ENCODE measurements at regions not wholly inside any gene's neighbourhood (a gene's known extent, or its start where the extent isn't known, plus 50 kb on each side); places are given as distances from the start of the nearest gene placed in this dataset.

DNA sequence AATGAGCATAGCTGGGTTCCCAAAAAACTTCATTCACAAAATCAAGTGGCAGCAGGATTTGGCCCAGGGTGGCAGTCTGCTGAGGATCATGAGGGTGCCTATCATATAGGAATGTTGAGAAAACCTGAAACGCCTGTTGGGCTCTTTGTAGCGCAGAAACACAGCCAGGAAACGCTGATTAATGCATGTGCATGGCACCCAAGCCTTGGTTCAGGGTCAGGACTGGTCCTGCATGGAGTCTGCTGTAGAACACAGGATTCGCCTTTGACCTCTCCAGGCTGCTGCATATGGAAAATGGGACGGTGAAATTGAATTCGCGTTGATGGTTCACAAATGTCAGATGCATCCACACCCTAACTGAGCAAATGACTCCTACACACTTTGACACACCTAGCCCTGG, 227.9 kb upstream of the COPS8 start:
- DNase-seq: no peak

DNA sequence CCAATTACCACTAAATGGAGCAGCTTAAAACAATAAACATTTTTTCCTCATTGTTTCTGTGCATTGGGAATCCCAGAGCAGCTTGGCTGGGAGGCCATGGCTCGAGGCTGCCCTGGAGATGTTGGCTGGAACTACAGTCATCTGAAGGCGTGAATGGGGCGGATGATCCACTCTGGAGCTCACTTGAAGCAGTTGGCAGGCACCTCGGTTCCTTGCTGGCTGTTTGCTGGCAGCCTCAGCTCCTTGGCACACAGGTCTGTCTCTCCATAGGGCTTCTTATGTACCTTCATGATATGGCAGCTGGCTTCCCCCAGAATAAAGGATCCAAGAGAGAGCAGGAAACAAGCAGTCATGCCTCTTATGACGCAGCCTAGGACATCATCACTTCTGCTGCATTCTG, 227.0 kb upstream of the COPS8 start:
- DNase-seq: no peak

DNA sequence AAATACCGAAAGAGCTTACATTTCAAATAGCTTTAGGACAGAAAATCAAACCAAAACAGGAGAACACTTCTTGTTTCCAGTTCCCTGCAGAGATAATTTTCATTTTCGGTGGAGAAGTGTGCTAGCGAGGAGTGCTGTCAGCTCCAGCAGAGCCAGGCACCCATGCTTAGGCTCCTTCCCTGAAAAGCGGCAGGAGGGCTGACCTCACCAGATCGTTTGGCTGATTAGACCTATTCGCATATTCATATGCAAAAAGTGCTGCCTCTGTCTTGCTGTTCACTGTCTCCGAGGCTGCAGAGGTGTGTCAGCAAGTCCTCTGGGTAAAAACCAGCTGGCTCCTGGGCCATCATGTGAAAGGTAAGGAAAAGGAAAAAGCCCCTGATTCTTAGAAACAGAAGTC, 225.8 kb upstream of the COPS8 start:
- no peak for DNase-seq

DNA sequence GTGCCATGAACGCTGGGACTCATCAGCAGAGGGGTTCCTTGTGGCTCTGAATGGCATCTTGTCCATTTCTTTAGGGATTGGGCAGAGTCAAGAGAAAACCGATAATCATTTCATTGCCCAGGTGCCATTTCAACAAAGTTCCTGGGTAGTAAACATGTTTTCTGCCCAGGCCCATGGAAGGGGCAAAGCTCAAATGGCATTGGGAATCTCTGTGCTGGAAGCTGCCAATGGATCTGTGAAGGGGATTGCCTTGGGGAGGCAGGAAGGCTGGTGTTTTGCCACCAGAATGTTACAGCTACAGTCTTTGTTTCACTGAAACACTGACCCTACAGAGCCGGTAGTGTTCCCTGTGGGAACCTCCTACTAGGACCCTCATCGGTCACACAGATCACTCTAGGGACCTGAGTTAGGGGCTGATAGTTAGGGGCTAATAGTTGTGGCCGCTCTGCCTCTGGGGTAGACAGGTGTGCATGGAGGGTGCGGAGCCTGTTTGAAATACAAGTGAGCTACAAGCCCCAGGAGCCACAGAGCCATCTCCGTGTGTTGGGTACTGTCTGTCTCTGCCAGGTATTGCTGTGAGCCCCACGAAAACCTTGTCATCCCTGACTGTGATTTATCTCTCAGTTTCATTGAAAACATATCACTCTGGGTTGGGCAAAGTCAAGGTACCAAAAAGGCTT, 224.4 kb upstream of the COPS8 start:
- DNase-seq: no peak

DNA sequence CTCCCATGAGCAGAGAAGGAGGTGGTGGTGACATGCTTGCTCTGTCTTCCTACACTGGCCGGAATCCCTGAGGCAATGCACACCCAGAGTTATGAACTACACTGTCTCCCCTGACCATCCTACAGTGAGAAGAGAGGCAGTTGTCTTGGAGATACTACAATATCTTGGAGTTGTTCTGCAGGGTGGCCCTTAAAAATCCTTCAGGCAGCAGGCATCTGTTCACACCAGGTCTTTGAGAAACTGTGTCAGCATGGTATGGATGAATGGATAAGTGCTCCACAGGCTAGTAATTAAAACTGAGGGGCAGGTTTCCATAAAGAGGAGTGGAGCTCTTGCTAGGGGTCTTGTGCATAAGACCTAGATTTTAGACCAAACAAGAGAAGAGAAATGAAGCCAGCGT, 223.7 kb upstream of the COPS8 start:
- DNase-seq: no peak

DNA sequence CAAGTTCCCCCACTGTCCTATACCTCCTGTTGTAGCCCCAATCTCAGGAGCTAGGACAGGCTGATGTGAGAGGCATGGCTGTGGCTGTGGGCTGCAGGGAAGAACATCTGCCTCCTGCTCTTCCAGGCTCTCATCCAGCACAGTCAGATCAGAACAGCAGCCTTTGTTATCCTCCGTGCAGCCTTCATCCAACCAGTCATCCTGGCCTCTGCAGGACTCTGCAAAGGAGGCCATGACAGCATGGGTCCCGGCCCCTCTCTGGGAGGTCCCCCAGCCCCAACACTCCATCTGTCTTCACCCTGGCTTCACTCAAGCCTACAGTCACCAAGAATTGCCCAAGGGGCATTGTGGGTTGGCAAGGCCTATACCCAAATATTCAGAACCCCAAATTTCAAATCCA, 223.2 kb upstream of the COPS8 start:
- no peak for DNase-seq

DNA sequence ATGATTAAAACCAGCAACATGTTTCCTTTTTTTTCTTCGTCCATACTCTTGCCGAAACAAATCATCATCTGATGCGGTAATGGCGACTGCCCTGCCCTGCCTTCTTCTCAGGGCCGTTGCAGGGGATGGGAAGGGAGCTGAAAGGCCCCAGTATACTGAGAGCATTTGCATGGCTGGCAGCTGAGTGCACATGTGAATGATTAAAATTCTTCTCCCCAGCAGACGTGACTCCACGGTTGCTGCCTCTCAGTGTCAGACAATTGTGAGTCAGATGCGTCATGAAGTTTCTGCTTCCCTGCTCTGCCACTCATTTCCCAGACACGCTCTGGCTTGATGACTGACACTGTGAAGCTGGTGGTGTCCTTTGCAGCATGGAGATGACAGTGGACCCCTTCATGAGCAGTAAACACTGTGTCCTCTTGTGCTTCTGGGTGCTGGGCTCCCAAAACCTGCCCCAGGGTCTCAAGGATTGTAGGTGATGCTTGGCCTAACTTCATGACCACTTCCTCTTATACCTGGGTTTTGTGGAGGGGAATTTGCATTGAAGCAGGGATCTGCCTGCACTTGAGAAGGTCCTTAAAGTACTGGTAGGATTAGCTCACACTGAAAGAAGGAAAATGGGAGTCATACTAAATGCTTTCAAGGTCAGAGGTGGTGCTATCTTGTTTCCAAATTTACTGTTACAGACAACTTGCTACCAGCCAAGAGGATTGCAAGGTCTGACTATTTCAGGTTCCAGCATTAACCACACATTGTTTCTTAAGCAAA, 222.5 kb upstream of the COPS8 start:
- DNase-seq: no peak

DNA sequence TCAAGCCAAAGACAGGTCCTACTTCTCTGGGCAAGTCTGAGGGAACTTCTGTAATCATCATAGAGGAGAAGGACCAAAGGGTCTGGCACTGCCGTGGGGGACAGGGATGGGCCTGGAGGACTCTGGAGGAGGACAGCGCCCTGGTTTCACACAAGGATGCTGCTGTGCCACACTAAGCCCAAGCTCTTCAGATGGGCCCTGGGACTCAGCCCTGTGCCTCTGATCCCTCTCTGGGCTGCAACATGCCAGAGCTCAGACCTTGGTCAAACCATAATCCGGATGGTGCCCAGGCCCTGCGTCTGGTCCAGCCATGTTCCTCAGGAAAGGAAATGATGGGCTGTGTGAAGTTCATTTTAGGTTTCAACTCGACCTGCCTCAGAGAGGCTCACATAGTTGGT, 222.0 kb upstream of the COPS8 start:
- no peak for DNase-seq

DNA sequence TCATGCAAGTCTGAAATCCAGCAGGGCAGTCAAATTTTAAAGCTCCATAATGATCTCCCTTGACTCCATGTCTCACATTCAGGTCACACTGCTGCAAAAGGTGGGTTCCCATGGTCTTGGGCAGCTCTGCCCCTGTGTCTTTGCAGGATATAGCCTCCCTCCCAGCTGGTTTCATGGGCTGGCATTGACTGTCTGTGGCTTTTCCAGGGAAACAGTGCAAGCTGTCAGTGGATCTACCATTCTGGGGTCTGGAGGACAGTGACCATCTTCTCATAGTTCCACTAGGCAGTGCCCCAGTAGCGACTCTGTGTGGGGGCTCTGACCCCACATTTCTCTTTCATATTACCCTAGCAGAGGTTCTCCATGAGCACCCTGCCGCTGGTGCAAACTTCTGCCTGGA, 220.6 kb upstream of the COPS8 start:
- no peak for DNase-seq

DNA sequence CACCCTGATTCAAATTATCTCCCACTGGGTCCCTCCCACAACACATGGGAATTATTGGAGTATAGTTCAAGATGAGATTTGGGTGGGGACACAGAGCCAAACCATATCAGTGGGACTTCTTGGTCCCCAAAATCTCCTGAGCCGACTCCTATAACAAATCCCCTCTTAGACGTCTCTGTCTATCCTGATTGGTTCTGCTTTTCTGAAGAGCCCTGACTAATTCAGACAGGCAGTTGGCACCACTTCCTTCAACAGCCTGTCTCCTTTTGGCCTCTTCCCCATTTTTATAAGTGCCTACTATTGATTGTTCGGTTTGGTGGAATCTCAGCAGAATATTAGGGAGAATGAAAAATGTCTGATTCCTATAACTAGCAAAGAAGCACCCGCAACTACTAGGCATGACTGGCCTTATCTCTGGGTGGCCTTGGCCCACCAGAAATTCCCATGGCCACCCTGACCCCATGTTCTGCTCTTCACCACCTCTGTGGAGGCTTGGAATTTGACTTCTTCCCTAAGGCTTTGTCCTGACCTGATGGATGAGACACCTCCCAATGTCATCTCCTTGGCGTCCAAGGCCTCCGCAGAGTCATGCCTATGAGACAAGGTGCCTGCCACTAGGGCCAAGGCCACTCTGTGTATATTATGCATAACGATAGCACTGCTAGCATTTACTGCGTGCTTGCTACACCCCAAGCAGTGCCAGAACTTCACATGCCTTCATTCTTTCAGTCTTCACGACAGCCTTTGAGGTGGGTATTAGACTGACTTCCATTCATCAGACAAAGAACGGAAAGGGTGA, 218.9 kb upstream of the COPS8 start:
- no peak for DNase-seq

DNA sequence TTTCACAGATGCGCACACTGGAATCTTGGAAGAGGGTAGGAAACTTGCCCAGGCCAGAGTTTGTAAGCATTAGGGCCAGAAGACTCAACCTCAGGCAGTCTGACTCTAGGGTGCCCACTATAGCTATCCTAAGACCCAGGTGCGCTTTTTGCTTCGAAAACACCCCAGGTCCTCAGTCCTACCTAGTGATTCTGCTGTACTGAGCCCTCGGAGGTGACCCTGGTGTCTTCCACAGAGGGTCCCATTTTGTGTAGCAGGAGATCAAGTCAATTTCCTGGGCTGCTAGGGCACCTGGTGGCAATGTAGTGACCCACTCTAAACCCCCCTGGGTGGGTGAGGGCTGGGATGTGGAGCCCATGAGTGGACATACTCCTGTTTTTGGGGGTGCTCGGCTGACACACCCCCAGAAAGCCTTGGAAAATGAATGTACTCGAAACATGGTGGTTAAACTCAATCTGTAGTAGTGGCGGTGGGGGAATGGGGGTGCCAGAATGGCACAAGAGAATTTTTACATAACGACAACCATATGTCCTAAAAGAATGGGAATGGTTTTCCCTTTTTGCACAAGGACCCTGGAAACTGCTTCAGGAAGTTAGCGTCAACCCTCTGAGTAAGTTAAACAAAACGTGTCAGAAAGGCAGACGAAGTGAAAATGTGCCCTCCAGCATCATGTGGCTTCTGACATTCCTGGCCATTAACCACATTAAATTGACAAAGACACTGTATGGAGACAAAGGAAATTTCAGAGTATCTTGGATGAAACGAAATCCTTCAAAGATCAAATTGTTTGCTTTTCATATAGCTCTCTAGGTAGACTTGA, 218.0 kb upstream of the COPS8 start:
- no peak for DNase-seq

DNA sequence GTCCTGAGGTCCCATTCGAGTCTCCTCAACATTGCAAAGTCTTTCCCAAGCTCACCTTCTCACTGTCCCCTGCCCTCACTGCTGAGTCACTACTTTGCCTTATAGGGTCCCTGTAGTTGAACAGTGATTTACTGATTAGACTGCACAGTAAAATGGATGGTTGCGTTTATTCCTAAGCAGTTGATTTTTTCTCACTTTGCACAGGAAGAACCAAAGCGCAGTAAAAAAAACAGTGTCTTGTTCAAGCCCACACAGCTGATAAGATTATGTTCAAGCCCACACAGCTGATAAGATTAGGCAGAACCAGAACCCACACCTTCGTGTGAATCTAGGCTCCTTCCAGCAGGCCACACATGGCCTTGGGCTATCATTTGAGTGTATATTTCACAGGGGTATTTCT, 215.3 kb upstream of the COPS8 start:
- DNase-seq: no peak

DNA sequence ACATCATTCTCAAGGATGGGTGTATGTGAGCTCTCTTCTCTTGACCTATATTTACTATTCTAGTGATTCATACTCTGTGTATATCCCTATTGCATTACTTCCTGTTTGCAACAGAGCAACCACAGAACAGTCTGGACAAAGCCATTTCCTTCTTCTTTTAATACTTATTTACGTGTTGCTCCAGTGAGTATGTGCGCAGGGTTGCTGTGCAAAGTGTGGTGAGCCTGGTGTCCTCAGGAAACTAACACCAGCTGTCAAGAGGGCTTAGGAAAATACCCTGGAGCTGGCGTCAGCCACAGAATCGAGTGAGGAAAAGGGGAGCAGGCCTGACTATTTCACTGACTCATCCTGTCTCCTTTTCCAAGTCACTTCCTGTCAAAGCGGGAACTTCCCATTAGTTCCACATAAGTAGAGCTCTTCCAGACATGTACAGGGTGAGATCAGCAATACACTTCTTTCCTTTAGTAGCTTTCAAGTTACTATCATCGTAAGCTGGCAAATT, 214.1 kb upstream of the COPS8 start:
- DNase-seq: no peak

DNA sequence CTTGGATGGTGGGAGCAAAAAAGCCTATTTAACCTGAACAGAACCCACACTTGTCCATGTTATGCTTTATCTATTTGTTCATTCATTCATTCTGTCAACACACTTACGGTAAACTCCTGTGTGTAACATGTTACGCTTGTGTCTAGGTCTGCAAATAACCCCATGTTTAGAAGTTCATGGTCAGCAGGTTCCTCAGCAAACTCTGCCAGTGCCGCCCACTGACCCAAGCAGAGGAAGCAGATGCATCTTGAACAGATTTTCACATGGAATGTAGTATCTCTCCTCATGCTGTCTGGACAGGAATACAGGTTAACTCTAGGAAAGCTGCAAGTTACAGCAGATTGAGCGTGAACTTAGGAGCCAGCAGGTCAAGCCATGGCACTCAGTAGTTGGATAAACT, 213.7 kb upstream of the COPS8 start:
- DNase-seq: no peak

DNA sequence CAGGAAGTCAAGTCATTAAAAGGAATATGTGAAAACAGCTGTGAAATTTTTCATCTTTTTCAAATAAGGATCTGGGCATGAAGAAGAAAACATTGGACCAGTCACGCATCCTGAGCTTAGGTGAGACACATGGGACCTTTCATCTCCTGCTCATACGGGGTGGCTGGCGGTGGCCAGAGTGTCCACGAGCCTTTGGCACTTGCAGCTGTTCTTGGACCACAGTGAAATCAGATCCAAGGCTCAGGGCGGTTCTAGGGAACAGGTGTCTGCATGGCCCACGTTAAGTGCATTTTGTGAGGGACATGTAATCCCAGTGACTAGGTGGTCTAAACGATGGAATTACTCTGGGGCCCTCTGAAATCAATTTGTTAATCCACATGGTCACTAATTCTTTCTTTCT, 212.7 kb upstream of the COPS8 start:
- DNase-seq: no peak

DNA sequence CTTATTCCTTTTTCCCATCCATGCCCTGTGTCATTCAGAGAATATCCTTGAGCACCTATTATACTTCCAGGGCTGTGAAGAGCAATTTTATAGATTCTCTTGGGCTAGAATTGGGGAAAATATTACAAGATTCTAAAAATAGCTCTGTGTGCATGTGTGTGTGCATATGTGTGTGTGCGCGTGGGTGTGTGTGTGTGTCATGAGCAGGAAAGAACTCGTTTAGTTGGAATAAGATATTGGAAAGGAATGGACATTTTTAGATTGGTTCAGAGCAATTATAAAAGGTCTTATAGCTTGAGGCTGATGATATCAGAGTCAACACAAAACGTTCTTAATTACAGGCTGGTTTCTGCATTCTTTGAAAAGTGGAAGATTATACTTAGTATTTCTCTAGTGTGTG, 212.1 kb upstream of the COPS8 start:
- no peak for DNase-seq

DNA sequence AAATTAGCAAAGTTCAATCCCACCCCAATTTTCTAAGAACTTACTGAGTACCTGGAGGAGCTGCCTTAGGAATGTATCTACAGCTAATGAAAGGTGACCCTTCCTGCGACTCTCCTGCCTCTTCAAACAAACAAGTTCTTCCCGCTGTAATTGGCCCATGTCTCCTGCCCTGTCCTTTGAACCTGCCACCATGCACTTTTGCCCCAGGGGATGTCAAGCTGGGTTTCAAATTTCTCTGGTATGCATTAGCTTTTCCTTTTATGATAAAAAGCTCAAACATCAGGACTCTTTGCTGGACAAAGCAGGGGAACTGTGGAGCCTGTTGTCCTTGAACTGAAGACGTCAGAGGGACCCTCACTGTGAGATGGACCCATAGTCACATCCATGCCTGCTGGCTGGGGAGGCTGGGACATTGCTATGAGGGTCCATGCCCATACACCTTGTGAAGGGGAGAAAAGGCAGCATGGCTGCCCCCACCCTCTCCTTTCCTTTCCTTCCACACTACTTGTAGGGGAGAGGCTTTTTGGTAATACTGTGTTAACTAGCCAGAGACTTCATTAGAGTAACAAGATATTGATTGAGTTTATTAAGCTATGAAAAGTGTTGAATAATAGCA, 210.7 kb upstream of the COPS8 start:
- DNase-seq: no peak

DNA sequence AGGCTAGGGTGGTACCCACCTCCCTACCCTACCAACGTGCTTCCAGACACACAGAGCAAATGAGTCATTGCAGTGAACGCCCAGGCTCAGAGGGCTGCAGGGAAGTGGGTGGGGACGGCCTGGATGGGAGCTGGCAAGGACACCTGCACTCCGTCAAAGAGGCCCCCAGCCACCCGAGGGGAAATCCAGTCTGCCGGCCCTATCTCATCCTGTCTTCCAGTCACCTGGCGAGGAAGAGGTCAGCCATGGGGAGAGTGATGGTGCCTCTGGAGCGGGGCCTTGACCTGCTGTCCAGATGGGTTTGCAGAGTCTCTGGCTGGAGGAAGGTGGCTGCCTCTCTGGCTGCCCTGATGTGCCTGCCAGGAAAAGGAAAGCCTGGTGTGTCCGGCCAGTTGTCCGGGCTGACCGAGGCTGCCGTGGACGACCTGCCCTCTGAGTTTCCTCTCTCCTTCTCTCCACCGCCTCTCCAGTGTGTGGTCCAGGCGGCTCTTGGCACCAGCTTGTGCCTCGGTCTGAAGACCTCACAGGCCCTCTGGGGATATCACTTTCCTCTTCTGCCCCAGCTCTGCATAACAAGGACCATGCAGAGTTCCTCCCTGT, 209.7 kb upstream of the COPS8 start:
- no peak for DNase-seq

DNA sequence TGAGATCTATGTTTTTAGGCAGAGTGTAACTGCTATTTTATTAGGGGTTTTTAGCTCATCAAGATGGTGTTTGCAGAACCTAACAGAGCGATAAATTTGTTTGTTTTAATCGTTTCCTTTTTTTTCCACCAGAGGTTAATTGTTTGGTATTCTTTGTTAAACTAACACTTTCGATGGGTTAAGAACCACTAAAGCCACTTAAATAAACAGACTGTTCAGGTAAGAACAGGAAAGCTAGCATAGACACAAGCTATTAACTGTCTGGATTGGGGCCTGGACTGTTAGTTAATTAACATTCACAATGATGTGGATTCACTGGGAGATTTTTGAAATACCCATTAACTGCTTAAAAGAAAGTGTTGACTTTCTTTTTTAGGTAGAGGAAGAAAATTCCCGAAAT, 209.0 kb upstream of the COPS8 start:
- DNase-seq: no peak

DNA sequence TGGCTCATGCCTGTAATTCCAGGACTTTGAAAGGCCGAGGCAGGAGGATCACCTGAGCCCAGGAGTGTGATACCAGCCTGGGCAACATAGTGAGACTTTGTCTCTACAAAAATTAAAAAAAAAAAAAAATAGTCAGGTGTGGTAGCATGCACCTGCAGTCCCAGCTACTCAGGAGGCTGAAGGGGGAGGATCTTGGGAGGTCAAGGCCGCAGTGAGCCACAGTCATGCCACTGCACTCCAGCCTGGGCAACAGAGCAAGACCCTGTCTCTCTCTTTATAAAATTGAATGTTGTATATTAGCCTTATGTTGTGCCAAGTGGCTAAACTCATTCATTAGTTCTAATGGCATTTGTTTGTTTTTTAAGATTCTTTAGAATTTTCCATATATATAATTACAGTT, 207.7 kb upstream of the COPS8 start:
- DNase-seq: no peak

DNA sequence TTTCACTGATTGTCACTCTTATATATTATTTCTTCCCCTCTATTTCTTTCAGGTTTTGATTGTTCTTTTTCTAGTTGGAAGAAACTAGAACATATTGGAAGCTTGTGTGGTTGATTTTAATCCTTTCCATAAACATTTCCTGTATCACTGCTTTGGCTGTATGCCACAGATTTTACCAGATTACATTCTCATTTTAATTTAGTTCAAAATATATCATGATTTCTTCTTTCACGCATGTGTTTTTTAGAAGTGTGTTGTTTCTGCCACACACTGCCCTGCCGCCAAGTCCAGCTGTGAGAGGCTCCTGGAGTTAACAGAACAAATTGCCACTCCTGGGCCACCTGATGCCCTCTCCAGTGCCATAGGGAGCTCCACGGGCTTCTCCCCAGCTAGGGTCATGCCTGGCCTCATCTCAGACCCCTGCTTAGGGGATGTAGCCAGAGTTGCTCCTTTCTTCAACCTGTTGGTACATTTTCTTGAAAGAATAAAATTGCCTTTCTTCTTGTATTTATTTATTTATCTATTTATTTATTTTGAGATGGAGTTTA, 206.2 kb upstream of the COPS8 start:
- no peak for DNase-seq

DNA sequence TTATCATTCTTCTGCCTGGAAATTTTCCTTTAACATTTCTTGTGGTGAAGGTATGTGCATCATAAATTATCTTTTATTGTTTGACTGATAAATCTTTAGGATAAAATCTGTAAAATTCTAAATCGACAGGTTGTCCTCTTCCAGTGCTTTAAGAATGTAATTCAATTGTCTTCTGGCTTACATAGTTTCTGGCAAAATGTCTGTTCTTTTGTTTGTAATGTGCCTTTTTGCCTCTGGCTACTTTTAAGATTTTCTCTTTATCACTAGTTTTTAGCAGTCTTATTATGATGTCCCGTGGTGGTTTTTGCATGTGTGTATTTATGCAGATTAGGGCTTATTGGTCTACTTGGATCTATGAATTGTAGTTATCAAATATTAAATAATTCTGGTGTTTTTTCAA, 203.6 kb upstream of the COPS8 start:
- DNase-seq: no peak

Measured in stimulated activated CD4-positive, alpha-beta T cell treated with anti-CD3 and anti-CD28 coated beads, Interleukin-4, amount 100 ng/mL, for 4 hours (primary cell).